Breast epithelium (tissue), 4 donors: ENCODE measurements at regions not wholly inside any gene's neighbourhood (a gene's known extent, or its start where the extent isn't known, plus 50 kb on each side); places are given as distances from the start of the nearest gene placed in this dataset.

ENCODE experiments used
- DNase-seq, 2 donors: peaks; one replicate each; pipeline ENCODE4 v3.0.0-alpha.2; 2019; ENCODE audit warnings: low spot score in 2 of 2
- H3K27ac ChIP-seq, 2 donors: fragments of 200-600 bp; sonication (generic) in 1 of 2; one replicate each; pipeline ENCODE4 v1.5.1; 2016 to 2019; ENCODE audit warnings: mild to moderate bottlenecking in 1 of 2
- H3K27me3 ChIP-seq, 2 donors: fragments of 200-600 bp; sonication (generic) in 1 of 2; one replicate each; pipeline versions ENCODE4 v1.5.1 to v1.6.0; 2017 to 2019; ENCODE audit warnings: control low read depth in 1 of 2, mild to moderate bottlenecking in 1 of 2
- H3K36me3 ChIP-seq: fragments of 200-600 bp; one replicate; pipeline ENCODE4 v1.5.1; 2019
- H3K4me1 ChIP-seq, 2 donors: fragments of 200-600 bp; sonication (generic); one replicate each; pipeline ENCODE4 v1.5.1; 2016 to 2019; ENCODE audit warnings: control low read depth in 1 of 2
- H3K4me3 ChIP-seq, 3 donors: fragments of 200-600 bp; sonication (generic); 1 replicate in 2 of 3; 2 replicates in 1 of 3; pipeline ENCODE4 v1.5.1; 2016 to 2019; ENCODE audit warnings: mild to moderate bottlenecking in 3 of 3, moderate library complexity in 2 of 3
- H3K9me3 ChIP-seq, 2 donors: fragments of 200-600 bp; sonication (generic) in 1 of 2; one replicate each; pipeline ENCODE4 v1.5.1; 2016 to 2019; ENCODE audit warnings: control low read depth in 1 of 2
- CTCF ChIP-seq, 3 donors: fragments of 450-650 bp; IDR thresholded peaks; one replicate each; pipeline ENCODE4 v1.5.1; 2016 to 2017; ENCODE audit warnings: antibody characterized with exemption in 3 of 3, mild to moderate bottlenecking in 3 of 3, moderate library complexity in 3 of 3
- POLR2A ChIP-seq: fragments of 450-650 bp; IDR thresholded peaks from one replicate; pipeline ENCODE4 v1.6.1; 2016; ENCODE audit warnings: antibody characterized with exemption, mild to moderate bottlenecking, moderate library complexity
- POLR2AphosphoS5 ChIP-seq, 3 donors: sonication (generic); formaldehyde crosslinking; IDR thresholded peaks; one replicate each; pipeline ENCODE4 v1.6.1; 2017; ENCODE audit warnings: antibody characterized with exemption in 3 of 3
- intact Hi-C: fragments of 100-400 bp; cut with DNase I; formaldehyde crosslinking; loops from one replicate; pipeline ENCODE4 v1.15.1; 2023; ENCODE audit warnings: low total_unique reads

- no peaks in the 10 kb centered on the region for H3K27me3 ChIP-seq
- no peak overlapping the region for H3K4me3 ChIP-seq
- H3K36me3 ChIP-seq = no peaks in the 10 kb centered on the region
- no peak for DNase-seq
- intact Hi-C loops = loop anchor here (10.0 kb wide), 1 partner anchor 1839 kb away; no protein-coding TSS in a partner anchor
- no peak overlapping the region for H3K27ac ChIP-seq
- TF ChIP-seq POLR2AphosphoS5 (IDR thresholded peaks at IDR 0.05) (no peak), POLR2A (no peak), CTCF (IDR thresholded peaks at IDR 0.05) (no peak)
- H3K4me1 ChIP-seq = no peaks in the 10 kb centered on the region
- peaks cover 4 to 6% of the 10 kb centered on the region in 2 donors for H3K9me3 ChIP-seq
Measured at GRCh38 chr1:95406279-95406678, 172.3 kb downstream of the RWDD3 start.

- intact Hi-C loops = loop anchor here (10.0 kb wide), 1 partner anchor 1837 kb away; no protein-coding TSS in a partner anchor
- Histone ChIP-seq H3K9me3 (peaks cover 4 to 6% of the 10 kb centered on the region in 2 donors), H3K27ac (no peak overlapping the region), H3K36me3 (no peaks in the 10 kb centered on the region), H3K4me3 (peak overlapping the region in 2 of 3 donors; percentile 10 to 37), H3K4me1 (no peaks in the 10 kb centered on the region), H3K27me3 (no peaks in the 10 kb centered on the region)
- TF ChIP-seq CTCF (IDR thresholded peaks at IDR 0.05) (no peak), POLR2AphosphoS5 (IDR thresholded peaks at IDR 0.05) (no peak), POLR2A (no peak)
- no peak for DNase-seq
Measured at GRCh38 chr1:95407131-95407885, 173.3 kb downstream of the RWDD3 start.

GRCh38 chr1:95407886-95408291, 173.9 kb downstream of the RWDD3 start:
- no peak for DNase-seq
- Histone ChIP-seq H3K36me3 (no peaks in the 10 kb centered on the region), H3K27ac (no peak overlapping the region), H3K27me3 (no peaks in the 10 kb centered on the region), H3K4me3 (peak overlapping the region in 2 of 3 donors; percentile 10 to 37), H3K9me3 (peaks cover 4 to 6% of the 10 kb centered on the region in 2 donors), H3K4me1 (no peaks in the 10 kb centered on the region)
- intact Hi-C loops = loop anchor here (10.0 kb wide), 1 partner anchor 1837 kb away; no protein-coding TSS in a partner anchor
- no peak for TF ChIP-seq POLR2AphosphoS5 (IDR thresholded peaks at IDR 0.05)
- TF ChIP-seq CTCF (IDR thresholded peaks at IDR 0.05) = no peak
- TF ChIP-seq POLR2A = no peak

- H3K36me3 ChIP-seq = no peaks in the 10 kb centered on the region
Measured at GRCh38 chr1:95408507-95409136, 174.6 kb downstream of the RWDD3 start.

More at GRCh38 chr1:95408507-95409136, 174.6 kb downstream of the RWDD3 start:
- H3K27me3 ChIP-seq = no peaks in the 10 kb centered on the region
- intact Hi-C loops = loop anchor here (10.0 kb wide), 1 partner anchor 1836 kb away; no protein-coding TSS in a partner anchor
- H3K4me3 ChIP-seq = no peak overlapping the region
- no peak for TF ChIP-seq POLR2A
- TF ChIP-seq CTCF (IDR thresholded peaks at IDR 0.05) = no peak
- no peak for TF ChIP-seq POLR2AphosphoS5 (IDR thresholded peaks at IDR 0.05)
- peaks cover 3 to 6% of the 10 kb centered on the region in 2 donors for H3K9me3 ChIP-seq
- no peak overlapping the region for H3K27ac ChIP-seq
- no peaks in the 10 kb centered on the region for H3K4me1 ChIP-seq
- no peak for DNase-seq
